H9 (cell line): ENCODE measurements at regions not wholly inside any gene's neighbourhood (a gene's known extent, or its start where the extent isn't known, plus 50 kb on each side); places are given as distances from the start of the nearest gene placed in this dataset.

Experiments used
- DNase-seq: peaks from one replicate; pipeline ENCODE4 v3.0.0-alpha.2; 2017
- H2AFZ ChIP-seq: one replicate; pipeline ENCODE4 v1.6.1; 2013; ENCODE audit warnings: mild to moderate bottlenecking, low read length, control low read depth, moderate library complexity
- H2AK5ac ChIP-seq: 2 replicates; pipeline ENCODE4 v1.6.1; 2013; ENCODE audit warnings: low read length, control low read depth, mixed read lengths; ENCODE audit not compliant: insufficient read length
- H2BK120ac ChIP-seq: one replicate; pipeline ENCODE4 v1.6.1; 2013; ENCODE audit warnings: low read depth, mild to moderate bottlenecking, low read length, control low read depth, inconsistent platforms; ENCODE audit not compliant: poor library complexity, severe bottlenecking
- H2BK12ac ChIP-seq: 2 replicates; pipeline ENCODE4 v1.6.1; 2013; ENCODE audit warnings: low read length, control low read depth, mixed read lengths, low read depth; ENCODE audit not compliant: insufficient read length
- H2BK15ac ChIP-seq: 2 replicates; pipeline ENCODE4 v1.6.1; 2013; ENCODE audit warnings: low read depth, low read length, control low read depth
- H2BK20ac ChIP-seq: one replicate; pipeline ENCODE4 v1.6.1; 2013; ENCODE audit warnings: low read depth, mild to moderate bottlenecking, low read length, control low read depth, inconsistent platforms; ENCODE audit not compliant: poor library complexity, severe bottlenecking
- H2BK5ac ChIP-seq: 2 replicates; pipeline ENCODE4 v1.6.1; 2013; ENCODE audit warnings: low read length, control low read depth, mixed read lengths; ENCODE audit not compliant: insufficient read length
- H3K14ac ChIP-seq: 2 replicates; pipeline ENCODE4 v1.6.1; 2013; ENCODE audit warnings: low read length, control low read depth; ENCODE audit not compliant: insufficient read depth
- H3K18ac ChIP-seq: 2 replicates; pipeline ENCODE4 v1.6.1; 2013; ENCODE audit warnings: low read depth, mild to moderate bottlenecking, mixed read lengths, low read length, control low read depth; ENCODE audit not compliant: insufficient read length
- H3K23ac ChIP-seq: 2 replicates; pipeline ENCODE4 v1.6.1; 2013; ENCODE audit warnings: low read length, control low read depth, mixed read lengths, low read depth; ENCODE audit not compliant: insufficient read length
- H3K23me2 ChIP-seq: 2 replicates; pipeline ENCODE4 v1.6.1; 2013; ENCODE audit warnings: low read depth, mild to moderate bottlenecking, mixed read lengths, low read length, control low read depth; ENCODE audit not compliant: insufficient read length, poor library complexity, severe bottlenecking
- H3K27ac ChIP-seq: 2 replicates; pipeline ENCODE4 v1.5.1; 2013; ENCODE audit warnings: low read length, control low read depth, mixed read lengths, low read depth; ENCODE audit not compliant: insufficient read length
- H3K27me3 ChIP-seq: 2 replicates; pipeline ENCODE4 v1.6.1; 2013; ENCODE audit warnings: low read length, control low read depth, inconsistent platforms; ENCODE audit not compliant: insufficient read depth
- H3K4ac ChIP-seq: 2 replicates; pipeline ENCODE4 v1.6.1; 2013; ENCODE audit warnings: low read depth, mild to moderate bottlenecking, control low read depth, inconsistent platforms, low read length, moderate library complexity
- H3K4me1 ChIP-seq: 2 replicates; pipeline ENCODE4 v1.6.1; 2013; ENCODE audit warnings: low read length, control low read depth, inconsistent platforms; ENCODE audit not compliant: insufficient read depth
- H3K4me2 ChIP-seq: 2 replicates; pipeline ENCODE4 v1.6.1; 2013; ENCODE audit warnings: low read length, control low read depth, mixed read lengths; ENCODE audit not compliant: insufficient read length, insufficient read depth
- H3K56ac ChIP-seq: 2 replicates; pipeline ENCODE4 v1.6.1; 2013; ENCODE audit warnings: low read depth, mild to moderate bottlenecking, mixed read lengths, low read length, control low read depth; ENCODE audit not compliant: insufficient read length
- H3K79me1 ChIP-seq: 2 replicates; pipeline ENCODE4 v1.6.1; 2013; ENCODE audit warnings: low read depth, mild to moderate bottlenecking, moderate library complexity, low read length, control low read depth, inconsistent platforms; ENCODE audit not compliant: insufficient read depth, poor library complexity, severe bottlenecking
- H3K79me2 ChIP-seq: 2 replicates; pipeline ENCODE4 v1.6.1; 2013; ENCODE audit warnings: low read length, control low read depth, inconsistent platforms; ENCODE audit not compliant: insufficient read depth
- H3K9ac ChIP-seq: 2 replicates; pipeline ENCODE4 v1.6.1; 2013; ENCODE audit warnings: low read length, control low read depth, mixed read lengths; ENCODE audit not compliant: insufficient read length; ENCODE audit errors: extremely low read depth
- H3K9me3 ChIP-seq: one replicate; pipeline ENCODE4 v1.6.1; 2013; ENCODE audit warnings: low read depth, low read length, inconsistent platforms; ENCODE audit not compliant: control insufficient read depth
- H3T11ph ChIP-seq: one replicate; pipeline ENCODE4 v1.6.1; 2013; ENCODE audit warnings: mild to moderate bottlenecking, low read length, control low read depth, inconsistent platforms
- H4K20me1 ChIP-seq: one replicate; pipeline ENCODE4 v1.6.1; 2013; ENCODE audit not compliant: control insufficient read depth, insufficient read length, insufficient read depth
- H4K5ac ChIP-seq: 2 replicates; pipeline ENCODE4 v1.6.1; 2013; ENCODE audit warnings: low read depth, mild to moderate bottlenecking, mixed read lengths, low read length, control low read depth; ENCODE audit not compliant: insufficient read length
- H4K8ac ChIP-seq: replicated peaks from 2 replicates; pipeline ENCODE4 v1.6.1; 2013; ENCODE audit warnings: low read length, control low read depth, mixed read lengths, low read depth; ENCODE audit not compliant: insufficient read length
- H4K91ac ChIP-seq: 2 replicates; pipeline ENCODE4 v1.6.1; 2013; ENCODE audit warnings: low read depth, mild to moderate bottlenecking, moderate library complexity, mixed read lengths, low read length, control low read depth; ENCODE audit not compliant: insufficient read length
- H3K27ac Mint-ChIP-seq, 3 experiments: 2 replicates in 2 of 3; 3 replicates in 1 of 3; pipeline ENCODE4 v1.8.0; 2020 to 2021; ENCODE audit warnings: mixed read lengths in 3 of 3, mild to moderate bottlenecking in 1 of 3, moderate library complexity in 1 of 3
- H3K27me3 Mint-ChIP-seq: 2 replicates; pipeline ENCODE4 v1.8.0; 2021; ENCODE audit warnings: low read depth, mild to moderate bottlenecking, moderate library complexity, mixed read lengths
- H3K36me3 Mint-ChIP-seq, 3 experiments: 2 replicates in 2 of 3; 3 replicates in 1 of 3; pipeline ENCODE4 v1.8.0; 2020 to 2021; ENCODE audit warnings: low read depth in 3 of 3, mixed read lengths in 3 of 3; ENCODE audit not compliant: insufficient read depth in 1 of 3
- H3K4me1 Mint-ChIP-seq, 2 experiments: 2 replicates each; pipeline ENCODE4 v1.8.0; 2020; ENCODE audit warnings: mixed read lengths in 2 of 2
- H3K4me3 Mint-ChIP-seq, 2 experiments: 2 replicates in 1 of 2; 3 replicates in 1 of 2; pipeline ENCODE4 v1.8.0; 2020 to 2021; ENCODE audit warnings: mild to moderate bottlenecking in 2 of 2, mixed read lengths in 2 of 2, moderate library complexity in 1 of 2
- H3K9me3 Mint-ChIP-seq, 2 experiments: 2 replicates in 1 of 2; 3 replicates in 1 of 2; pipeline ENCODE4 v1.8.0; 2020; ENCODE audit warnings: mild to moderate bottlenecking in 2 of 2, mixed read lengths in 2 of 2, moderate library complexity in 1 of 2
- WGBS: extraction: QIAGEN DNeasy Blood & Tissue Kit; methylation state at CpG from one replicate; pipeline ENCODE4 v1.1.7; 2013; ENCODE audit warnings: missing lambda C conversion rate, low lambda C conversion rate, mixed read lengths; ENCODE audit not compliant: insufficient read length; ENCODE audit errors: extremely low coverage; 5-methylcytosine and 5-hydroxymethylcytosine counted together
- TF ChIP-seq, protein P1 (sequence below): fragments of 200-600 bp; sonication (generic); conservative IDR thresholded peaks from 3 replicates; pipeline ENCODE4 v1.8.0; 2021; ENCODE audit warnings: antibody characterized with exemption, mild to moderate bottlenecking

DNA sequence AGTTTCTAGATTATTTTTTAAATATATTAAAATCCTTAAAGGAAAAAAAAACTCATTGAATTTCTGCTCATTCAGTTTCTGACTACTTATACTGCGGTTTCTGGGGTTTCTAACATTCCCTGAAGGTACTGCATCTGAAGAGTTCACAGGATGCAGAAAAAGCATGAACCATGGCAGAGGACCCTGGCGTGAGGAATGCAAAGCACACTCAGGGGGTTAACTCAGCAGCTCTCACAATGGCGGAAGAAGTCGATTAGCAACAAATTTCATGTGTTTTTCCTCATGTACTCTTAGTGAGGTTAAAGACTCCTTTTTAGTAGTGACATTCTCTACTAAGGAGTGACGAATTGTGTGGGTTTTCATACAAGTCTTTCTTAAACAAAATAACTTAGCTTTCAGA is 975.6 kb downstream of the NCAM2 start:
- Mint-ChIP-seq H3K27me3 (no peaks in the 10 kb centered on the region), H3K4me1 (peaks cover 14% of the 10 kb centered on the region in 2 experiments), H3K4me3 (no peak overlapping the region), H3K36me3 (peaks cover 4 to 12% (median 11%) of the 10 kb centered on the region in 3 experiments; a peak in 6 of 7 replicates), H3K9me3 (peaks cover 5 to 8% of the 10 kb centered on the region in 2 experiments; a peak in 4 of 5 replicates), H3K27ac (peak overlapping the region in 1 of 3 experiments; percentile 72; a peak in 2 of 7 replicates)
- no peak overlapping the region for H3K4ac ChIP-seq
- H3K18ac ChIP-seq: no peak overlapping the region
- H3K23me2 ChIP-seq: no peaks in the 10 kb centered on the region
- peak; percentile 45 for DNase-seq
- H3K14ac ChIP-seq: no peak overlapping the region
- H3K4me1 ChIP-seq: no peaks in the 10 kb centered on the region; the same call in 1 of the 2 replicates
- no peaks in the 10 kb centered on the region for H3K79me2 ChIP-seq
- no peak overlapping the region for H3K23ac ChIP-seq
- no peak overlapping the region for H4K5ac ChIP-seq
- no peaks in the 10 kb centered on the region for H3K27me3 ChIP-seq
- no peak overlapping the region for H2BK5ac ChIP-seq
- no CpG with 5 or more reads among the region's 5 CpGs for WGBS
- no peak overlapping the region for H3T11ph ChIP-seq
- no peak overlapping the region for H2BK12ac ChIP-seq
- H2AFZ ChIP-seq: no peak overlapping the region
- no peak overlapping the region for H4K8ac ChIP-seq
- no peak overlapping the region for H3K56ac ChIP-seq
- no peak overlapping the region for H2BK15ac ChIP-seq
- no peaks in the 10 kb centered on the region for H3K9me3 ChIP-seq
- H2BK120ac ChIP-seq: no peak overlapping the region
- no peak overlapping the region for H3K27ac ChIP-seq
- H3K79me1 ChIP-seq: no peaks in the 10 kb centered on the region
- H2BK20ac ChIP-seq: no peak overlapping the region
- no peaks in the 10 kb centered on the region for H4K20me1 ChIP-seq
- TF ChIP-seq, protein P1, sequence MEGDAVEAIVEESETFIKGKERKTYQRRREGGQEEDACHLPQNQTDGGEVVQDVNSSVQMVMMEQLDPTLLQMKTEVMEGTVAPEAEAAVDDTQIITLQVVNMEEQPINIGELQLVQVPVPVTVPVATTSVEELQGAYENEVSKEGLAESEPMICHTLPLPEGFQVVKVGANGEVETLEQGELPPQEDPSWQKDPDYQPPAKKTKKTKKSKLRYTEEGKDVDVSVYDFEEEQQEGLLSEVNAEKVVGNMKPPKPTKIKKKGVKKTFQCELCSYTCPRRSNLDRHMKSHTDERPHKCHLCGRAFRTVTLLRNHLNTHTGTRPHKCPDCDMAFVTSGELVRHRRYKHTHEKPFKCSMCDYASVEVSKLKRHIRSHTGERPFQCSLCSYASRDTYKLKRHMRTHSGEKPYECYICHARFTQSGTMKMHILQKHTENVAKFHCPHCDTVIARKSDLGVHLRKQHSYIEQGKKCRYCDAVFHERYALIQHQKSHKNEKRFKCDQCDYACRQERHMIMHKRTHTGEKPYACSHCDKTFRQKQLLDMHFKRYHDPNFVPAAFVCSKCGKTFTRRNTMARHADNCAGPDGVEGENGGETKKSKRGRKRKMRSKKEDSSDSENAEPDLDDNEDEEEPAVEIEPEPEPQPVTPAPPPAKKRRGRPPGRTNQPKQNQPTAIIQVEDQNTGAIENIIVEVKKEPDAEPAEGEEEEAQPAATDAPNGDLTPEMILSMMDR: peak; percentile 56
- no peak overlapping the region for H2AK5ac ChIP-seq
- H3K9ac ChIP-seq: no peak overlapping the region
- no peak overlapping the region for H4K91ac ChIP-seq
- H3K4me2 ChIP-seq: no peak overlapping the region
